H1 (cell line): ENCODE measurements at regions not wholly inside any gene's neighbourhood (a gene's known extent, or its start where the extent isn't known, plus 50 kb on each side); places are given as distances from the start of the nearest gene placed in this dataset.

Experiments used
- CTCF ChIA-PET: fragments of 300-600 bp; sonication (Branson Sonifier 250); formaldehyde crosslinking; loops from one replicate; lab custom pipeline; 2021; ENCODE audit not compliant: partially characterized antibody; lab: Charles Lee
- POLR2A ChIA-PET: fragments of 300-600 bp; sonication (Branson Sonifier 250); formaldehyde crosslinking; loops from one replicate; lab custom pipeline; 2021; ENCODE audit warnings: inconsistent platforms; ENCODE audit not compliant: partially characterized antibody; lab: Charles Lee
- DNase-seq, 2 experiments: peaks; one replicate each; pipeline versions ENCODE4 v3.0.0 to v3.0.0-alpha.2; 2010 to 2022; ENCODE audit warnings: low spot score in 2 of 2, low read depth in 1 of 2, mixed read lengths in 1 of 2
- FAIRE-seq: peaks from 2 replicates; lab custom pipeline; 2011; peaks lifted over from hg19 to GRCh38; lab: Jason Lieb, UNC
- H2AFZ ChIP-seq: 2 replicates; pipeline ENCODE4 v1.8.1; 2012; ENCODE audit warnings: low read length, inconsistent platforms
- H2AK5ac ChIP-seq: 2 replicates; pipeline ENCODE4 v1.6.1; 2013; ENCODE audit warnings: low read depth, low read length
- H2BK120ac ChIP-seq: replicated peaks from 2 replicates; pipeline ENCODE3; 2013; ENCODE audit warnings: low read depth, low read length, inconsistent platforms
- H2BK12ac ChIP-seq: 2 replicates; pipeline ENCODE4 v1.6.1; 2013; ENCODE audit warnings: low read depth, low read length
- H2BK15ac ChIP-seq: 2 replicates; pipeline ENCODE4 v1.6.1; 2013; ENCODE audit warnings: low read length
- H2BK20ac ChIP-seq: 2 replicates; pipeline ENCODE4 v1.6.1; 2013; ENCODE audit warnings: low read length
- H2BK5ac ChIP-seq: 2 replicates; pipeline ENCODE4 v1.6.1; 2013; ENCODE audit warnings: low read depth, low read length
- H3K14ac ChIP-seq: 2 replicates; pipeline ENCODE4 v1.6.1; 2013; ENCODE audit warnings: inconsistent platforms; ENCODE audit not compliant: insufficient read length
- H3K18ac ChIP-seq: 2 replicates; pipeline ENCODE4 v1.6.1; 2013; ENCODE audit warnings: low read length; ENCODE audit errors: extremely low read depth
- H3K23ac ChIP-seq: 2 replicates; pipeline ENCODE4 v1.6.1; 2013; ENCODE audit warnings: inconsistent platforms; ENCODE audit not compliant: insufficient read length
- H3K23me2 ChIP-seq: 2 replicates; pipeline ENCODE4 v1.6.1; 2013; ENCODE audit warnings: low read depth, low read length
- H3K27ac ChIP-seq: 2 replicates; pipeline ENCODE4 v1.6.1; 2011; ENCODE audit warnings: low read depth, low read length, inconsistent platforms
- H3K27me3 ChIP-seq, 4 experiments: replicated peaks in 1 of 4; 1 replicate in 1 of 4; 2 replicates in 3 of 4; pipeline versions ENCODE4 v1.6.1 to v1.8.1; 2011 to 2013; ENCODE audit warnings: low read length in 3 of 4, mild to moderate bottlenecking in 3 of 4, inconsistent platforms in 2 of 4, mixed read lengths in 2 of 4, moderate library complexity in 1 of 4; ENCODE audit not compliant: control insufficient read depth in 3 of 4, insufficient read depth in 3 of 4; ENCODE audit errors: extremely low read depth in 1 of 4
- H3K36me3 ChIP-seq, 4 experiments: 2 replicates each; pipeline versions ENCODE4 v1.6.1 to v1.8.1; 2011 to 2013; ENCODE audit warnings: mild to moderate bottlenecking in 4 of 4, low read length in 3 of 4, moderate library complexity in 2 of 4, control low read depth in 1 of 4, inconsistent platforms in 1 of 4; ENCODE audit not compliant: insufficient read depth in 4 of 4, control insufficient read depth in 2 of 4
- H3K4ac ChIP-seq: replicated peaks from 2 replicates; pipeline ENCODE3; 2013; ENCODE audit warnings: low read length, low read depth, mixed read lengths, inconsistent platforms; ENCODE audit not compliant: insufficient read length
- H3K4me1 ChIP-seq, 4 experiments: replicated peaks in 1 of 4; 1 replicate in 1 of 4; 2 replicates in 3 of 4; pipeline versions ENCODE4 v1.6.1 to v1.8.1; 2011 to 2013; ENCODE audit warnings: low read length in 3 of 4, inconsistent platforms in 2 of 4, mixed read lengths in 1 of 4; ENCODE audit not compliant: insufficient read depth in 4 of 4, control insufficient read depth in 3 of 4
- H3K4me2 ChIP-seq, 2 experiments: 2 replicates each; pipeline versions ENCODE4 v1.6.1 to v1.8.1; 2011 to 2013; ENCODE audit warnings: low read depth in 2 of 2, low read length in 2 of 2, control low read depth in 1 of 2, inconsistent platforms in 1 of 2, mild to moderate bottlenecking in 1 of 2; ENCODE audit not compliant: insufficient read depth in 1 of 2
- H3K4me3 ChIP-seq, 4 experiments: fragments of 200-600, 300-600 bp in 1 of 4; sonication (generic), shearing (Covaris generic), sonication (Bioruptor Twin) in 1 of 4; 2 replicates each; pipeline versions ENCODE4 v1.5.1 to v1.8.1; 2011 to 2016; ENCODE audit warnings: low read length in 4 of 4, low read depth in 3 of 4, control low read depth in 2 of 4, inconsistent platforms in 2 of 4, mild to moderate bottlenecking in 2 of 4, mixed read lengths in 1 of 4, moderate library complexity in 1 of 4; ENCODE audit not compliant: insufficient read depth in 2 of 4; ENCODE audit errors: extremely low read depth in 1 of 4
- H3K56ac ChIP-seq: replicated peaks from 2 replicates; pipeline ENCODE3; 2013; ENCODE audit warnings: low read depth, mild to moderate bottlenecking, mixed read lengths, low read length, inconsistent platforms; ENCODE audit not compliant: insufficient read length
- H3K79me1 ChIP-seq: 2 replicates; pipeline ENCODE4 v1.6.1; 2013; ENCODE audit warnings: low read depth, low read length, control low read depth
- H3K79me2 ChIP-seq, 2 experiments: 2 replicates each; pipeline versions ENCODE4 v1.6.1 to v1.8.1; 2012 to 2013; ENCODE audit warnings: low read length in 2 of 2, mild to moderate bottlenecking in 2 of 2, inconsistent platforms in 1 of 2; ENCODE audit not compliant: insufficient read depth in 2 of 2, control insufficient read depth in 1 of 2
- H3K9ac ChIP-seq, 4 experiments: replicated peaks in 1 of 4; 1 replicate in 1 of 4; 2 replicates in 3 of 4; pipeline versions ENCODE4 v1.6.1 to v1.8.1; 2011 to 2013; ENCODE audit warnings: low read depth in 3 of 4, low read length in 3 of 4, control low read depth in 2 of 4, mild to moderate bottlenecking in 2 of 4, moderate library complexity in 2 of 4, inconsistent platforms in 1 of 4; ENCODE audit errors: extremely low read depth in 1 of 4
- H3K9me3 ChIP-seq, 2 experiments: 2 replicates each; pipeline versions ENCODE4 v1.6.1 to v1.8.1; 2012 to 2013; ENCODE audit warnings: mild to moderate bottlenecking in 2 of 2, moderate library complexity in 2 of 2, control low read depth in 1 of 2, inconsistent platforms in 1 of 2, low read depth in 1 of 2, low read length in 1 of 2, mixed read lengths in 1 of 2; ENCODE audit not compliant: insufficient read depth in 2 of 2
- H4K20me1 ChIP-seq, 2 experiments: replicated peaks in 1 of 2; 2 replicates each; pipeline versions ENCODE3 to v1.8.1; 2011 to 2013; ENCODE audit warnings: inconsistent platforms in 2 of 2, low read length in 2 of 2, mild to moderate bottlenecking in 1 of 2; ENCODE audit not compliant: insufficient read depth in 2 of 2, control insufficient read depth in 1 of 2
- H4K5ac ChIP-seq: 2 replicates; pipeline ENCODE4 v1.6.1; 2013; ENCODE audit warnings: low read length, low read depth, mixed read lengths, inconsistent platforms; ENCODE audit not compliant: insufficient read length
- H4K8ac ChIP-seq: 2 replicates; pipeline ENCODE4 v1.8.0; 2013; ENCODE audit warnings: mild to moderate bottlenecking, moderate library complexity, low read length, inconsistent platforms; ENCODE audit not compliant: insufficient read depth; ENCODE audit errors: extremely low read depth
- H4K91ac ChIP-seq: replicated peaks from 2 replicates; pipeline ENCODE3; 2013; ENCODE audit warnings: low read length, mixed read lengths, inconsistent platforms; ENCODE audit not compliant: insufficient read length
- CHD2 ChIP-seq: IDR thresholded peaks from 2 replicates; pipeline ENCODE4 v1.6.1; 2012; ENCODE audit warnings: low read length, improper control_type of control experiment
- GABPA ChIP-seq: IDR thresholded peaks from 2 replicates; pipeline ENCODE4 v1.6.1; 2011; ENCODE audit warnings: mild to moderate bottlenecking, low read length, moderate library complexity, borderline replicate concordance; ENCODE audit not compliant: insufficient read depth
- MAFK ChIP-seq: IDR thresholded peaks from 2 replicates; pipeline ENCODE4 v1.6.1; 2012; ENCODE audit warnings: low read depth, mild to moderate bottlenecking, improper control_type of control experiment, low read length
- POLR2A ChIP-seq, 2 experiments: IDR thresholded peaks; 1 replicate in 1 of 2; 2 replicates in 1 of 2; pipeline ENCODE4 v1.6.1; 2011; ENCODE audit warnings: low read depth in 2 of 2, low read length in 2 of 2, mild to moderate bottlenecking in 2 of 2; ENCODE audit errors: control extremely low read depth in 1 of 2
- RNF2 ChIP-seq: fragments of 200-900, 300-1000 bp; sonication (generic); IDR thresholded peaks from 2 replicates; pipeline ENCODE4 v1.7.1; 2016; ENCODE audit warnings: borderline replicate concordance, low read depth, mild to moderate bottlenecking, antibody characterized with exemption, low read length; ENCODE audit not compliant: poor library complexity, severe bottlenecking; ENCODE audit errors: missing control alignments
- RXRA ChIP-seq: IDR thresholded peaks from 2 replicates; pipeline ENCODE4 v1.6.1; 2011; ENCODE audit warnings: low read depth, mild to moderate bottlenecking, low read length, moderate library complexity; ENCODE audit not compliant: insufficient read depth
- SIX5 ChIP-seq: IDR thresholded peaks from 2 replicates; pipeline ENCODE4 v1.6.1; 2011; ENCODE audit warnings: mild to moderate bottlenecking, low read depth, low read length
- WGBS, 2 experiments: shearing (Covaris generic) in 1 of 2; methylation state at CpG; one replicate each; pipeline versions ENCODE4 v1.1.6 to v1.1.7; 2013 to 2015; ENCODE audit warnings: low lambda C conversion rate in 2 of 2, mixed read lengths in 2 of 2, inconsistent platforms in 1 of 2, low coverage in 1 of 2, missing lambda C conversion rate in 1 of 2; ENCODE audit not compliant: insufficient replicate concordance in 2 of 2, insufficient coverage in 1 of 2, insufficient read length in 1 of 2; ENCODE audit errors: extremely low coverage in 1 of 2, missing lambda C conversion rate in 1 of 2; 5-methylcytosine and 5-hydroxymethylcytosine counted together
- TF ChIP-seq, protein P1 (sequence below): IDR thresholded peaks from 2 replicates; pipeline ENCODE4 v1.6.1; 2011; ENCODE audit warnings: low read depth, mild to moderate bottlenecking, low read length; ENCODE audit not compliant: insufficient read depth

DNA sequence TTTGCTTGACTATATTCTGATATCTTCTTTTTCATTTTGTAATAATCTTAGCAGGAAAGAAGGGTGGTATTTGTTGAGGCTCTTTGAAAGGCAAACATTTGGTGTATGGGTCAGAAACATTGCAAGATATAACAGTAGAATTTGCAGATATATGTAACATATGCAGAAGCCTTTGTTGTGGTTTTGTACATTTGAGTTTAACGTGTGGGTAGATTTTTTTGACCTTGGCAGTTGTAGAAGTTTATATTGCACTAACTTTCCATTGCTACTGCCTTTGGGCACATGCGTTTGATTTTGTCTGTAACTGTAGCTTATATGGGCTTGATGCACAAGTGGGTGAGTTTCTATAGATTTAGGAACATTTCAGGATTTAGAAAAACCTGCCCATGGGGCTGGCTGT is 78.5 kb upstream of the SPRY2 start:
- Histone ChIP-seq H3K79me2 (no peaks in the 10 kb centered on the region), H3K18ac (no peak overlapping the region), H3K9me3 (peaks cover 10 to 12% of the 10 kb centered on the region in 2 experiments), H3K4ac (no peak overlapping the region), H4K5ac (no peak overlapping the region), H3K56ac (no peak overlapping the region), H3K23ac (no peak overlapping the region), H3K14ac (no peak overlapping the region), H2BK15ac (no peak overlapping the region), H3K27ac (no peak overlapping the region), H3K27me3 (no peaks in the 10 kb centered on the region), H3K23me2 (no peaks in the 10 kb centered on the region), H2BK12ac (no peak overlapping the region), H3K9ac (no peak overlapping the region), H3K4me3 (no peak overlapping the region), H2AFZ (no peak overlapping the region), H3K79me1 (no peaks in the 10 kb centered on the region), H3K36me3 (0 out of 8 replicates have a peak, but pooled peaks cover 0 to 4% (median 0%) of the 10 kb centered on the region in 4 experiments), H3K4me1 (no peaks in the 10 kb centered on the region), H4K20me1 (no peaks in the 10 kb centered on the region), H2BK120ac (no peak overlapping the region), H2BK20ac (no peak overlapping the region), H3K4me2 (no peak overlapping the region), H2AK5ac (no peak overlapping the region), H4K91ac (no peak overlapping the region), H4K8ac (no peak overlapping the region), H2BK5ac (no peak overlapping the region)
- TF ChIP-seq RNF2 (no peak), MAFK (no peak), POLR2A (IDR thresholded peaks at IDR 0.05; ENCODE audit: control extremely low read depth in 1 of 2, low read depth in 2 of 2, low read length in 2 of 2) (no peak), SIX5 (no peak), RXRA (no peak), CHD2 (no peak), GABPA (no peak)
- TF ChIP-seq, protein P1, sequence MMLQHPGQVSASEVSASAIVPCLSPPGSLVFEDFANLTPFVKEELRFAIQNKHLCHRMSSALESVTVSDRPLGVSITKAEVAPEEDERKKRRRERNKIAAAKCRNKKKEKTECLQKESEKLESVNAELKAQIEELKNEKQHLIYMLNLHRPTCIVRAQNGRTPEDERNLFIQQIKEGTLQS = no peak
- DNase-seq = no peak
- FAIRE-seq = no peak
- POLR2A ChIA-PET = no interaction called here
- WGBS, 2 experiments = 95% methylated on average over 2 of the region's 2 CpGs; no CpG with 5 or more reads in 1 of the 2 experiments
- CTCF ChIA-PET = no interaction called here
